Adrenal gland (tissue), 9 donors: ENCODE measurements at regions not wholly inside any gene's neighbourhood (a gene's known extent, or its start where the extent isn't known, plus 50 kb on each side); places are given as distances from the start of the nearest gene placed in this dataset.

Source experiments
- DNase-seq, 7 donors: peaks; one replicate each; pipeline ENCODE4 v3.0.0-alpha.2; 2019 to 2020
- H3K27ac ChIP-seq, 5 donors: fragments of 200-600 bp; sonication (generic) in 4 of 5; 1 replicate in 3 of 5; 2 replicates in 2 of 5; pipeline versions ENCODE4 v1.5.1 to v1.8.0; 2016 to 2020; ENCODE audit warnings: mild to moderate bottlenecking in 1 of 5
- H3K27me3 ChIP-seq: fragments of 200-600 bp; 2 replicates; pipeline ENCODE4 v1.8.0; 2021
- H3K36me3 ChIP-seq, 2 donors: fragments of 200-600 bp; replicated peaks in 1 of 2; 1 replicate in 1 of 2; 2 replicates in 1 of 2; pipeline versions ENCODE4 v1.5.1 to v1.8.0; 2018 to 2022
- H3K4me1 ChIP-seq, 2 donors: fragments of 200-600 bp; replicated peaks in 1 of 2; 1 replicate in 1 of 2; 2 replicates in 1 of 2; pipeline versions ENCODE4 v1.5.1 to v1.8.0; 2018 to 2021
- H3K4me3 ChIP-seq, 4 donors: fragments of 200-600 bp; sonication (generic) in 3 of 4; one replicate each; pipeline ENCODE4 v1.5.1; 2016 to 2018
- H3K9me3 ChIP-seq, 3 donors: fragments of 200-600 bp; sonication (generic) in 1 of 3; replicated peaks in 1 of 3; 1 replicate in 2 of 3; 2 replicates in 1 of 3; pipeline versions ENCODE4 v1.5.1 to v1.8.0; 2016 to 2021
- POLR2A ChIP-seq, 2 donors: fragments of 450-650 bp; IDR thresholded peaks; one replicate each; pipeline ENCODE4 v1.6.1; 2017; ENCODE audit warnings: antibody characterized with exemption in 2 of 2, mild to moderate bottlenecking in 2 of 2, moderate library complexity in 1 of 2
- WGBS, 4 donors: extraction: QIAGEN DNeasy Blood & Tissue Kit in 2 of 4; methylation state at CpG; one replicate each; pipeline versions ENCODE4 v1.1.5 to v1.1.7; 2013 to 2017; 5-methylcytosine and 5-hydroxymethylcytosine counted together
- intact Hi-C, 2 donors: fragments of 100-400 bp; cut with DNase I; formaldehyde crosslinking; loops; one replicate each; pipeline versions ENCODE4 v1.14.1 to v1.15.0; 2022 to 2023
- TF ChIP-seq, protein P1 (sequence below), 6 experiments: fragments of 450-650 bp in 4 of 6; fragments of 200-600 bp in 2 of 6; sonication (generic) in 1 of 6; IDR thresholded peaks; 1 replicate in 5 of 6; 2 replicates in 1 of 6; pipeline versions ENCODE4 v1.5.1 to v1.8.0; 2016 to 2021; ENCODE audit warnings: antibody characterized with exemption in 6 of 6, mild to moderate bottlenecking in 2 of 6, moderate library complexity in 1 of 6
- donor health status: healthy with polysubstance abuse.
- donor health status: Bipolar disorder and iron deficiency.
- donor health status: DM: yes; HTN: yes; CAD: no.
- donor health status: DM: no; HTN: no; CAD: no.
- donor health status: DM: no; HTN: no; CAD: no.

DNA sequence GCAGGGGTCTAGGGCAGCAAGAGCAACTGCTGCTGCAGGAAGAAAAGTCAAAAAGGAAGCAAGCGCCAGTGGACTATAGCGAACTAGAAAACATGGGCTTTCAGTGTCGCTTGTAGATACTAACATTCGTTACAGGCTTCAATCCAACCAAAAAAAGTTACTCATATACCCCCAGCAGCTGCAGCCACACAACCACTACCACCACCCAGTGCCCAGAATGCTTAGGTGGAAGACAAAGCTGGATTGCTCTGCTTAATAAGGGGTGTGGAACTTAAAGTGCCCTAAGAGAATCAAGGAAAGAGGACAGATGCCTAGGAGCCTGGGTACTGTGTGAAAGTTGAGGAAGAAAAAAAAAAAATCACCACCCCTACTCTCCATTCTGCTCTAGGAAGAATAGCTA, 203.6 kb downstream of the ELAVL2 start:
- no peak for DNase-seq
- Histone ChIP-seq H3K27me3 (no peaks in the 10 kb centered on the region), H3K27ac (no peak overlapping the region), H3K9me3 (no peaks in the 10 kb centered on the region), H3K4me1 (no peaks in the 10 kb centered on the region), H3K4me3 (no peak overlapping the region), H3K36me3 (no peaks in the 10 kb centered on the region)
- WGBS, 4 donors = 89 to 93% (median 90%) methylated on average over 4 of the region's 4 CpGs
- TF ChIP-seq, protein P1, sequence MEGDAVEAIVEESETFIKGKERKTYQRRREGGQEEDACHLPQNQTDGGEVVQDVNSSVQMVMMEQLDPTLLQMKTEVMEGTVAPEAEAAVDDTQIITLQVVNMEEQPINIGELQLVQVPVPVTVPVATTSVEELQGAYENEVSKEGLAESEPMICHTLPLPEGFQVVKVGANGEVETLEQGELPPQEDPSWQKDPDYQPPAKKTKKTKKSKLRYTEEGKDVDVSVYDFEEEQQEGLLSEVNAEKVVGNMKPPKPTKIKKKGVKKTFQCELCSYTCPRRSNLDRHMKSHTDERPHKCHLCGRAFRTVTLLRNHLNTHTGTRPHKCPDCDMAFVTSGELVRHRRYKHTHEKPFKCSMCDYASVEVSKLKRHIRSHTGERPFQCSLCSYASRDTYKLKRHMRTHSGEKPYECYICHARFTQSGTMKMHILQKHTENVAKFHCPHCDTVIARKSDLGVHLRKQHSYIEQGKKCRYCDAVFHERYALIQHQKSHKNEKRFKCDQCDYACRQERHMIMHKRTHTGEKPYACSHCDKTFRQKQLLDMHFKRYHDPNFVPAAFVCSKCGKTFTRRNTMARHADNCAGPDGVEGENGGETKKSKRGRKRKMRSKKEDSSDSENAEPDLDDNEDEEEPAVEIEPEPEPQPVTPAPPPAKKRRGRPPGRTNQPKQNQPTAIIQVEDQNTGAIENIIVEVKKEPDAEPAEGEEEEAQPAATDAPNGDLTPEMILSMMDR (IDR thresholded peaks at IDR 0.05) = no peak
- no peak for TF ChIP-seq POLR2A (IDR thresholded peaks at IDR 0.05)
- intact Hi-C loops = no loop called here

DNA sequence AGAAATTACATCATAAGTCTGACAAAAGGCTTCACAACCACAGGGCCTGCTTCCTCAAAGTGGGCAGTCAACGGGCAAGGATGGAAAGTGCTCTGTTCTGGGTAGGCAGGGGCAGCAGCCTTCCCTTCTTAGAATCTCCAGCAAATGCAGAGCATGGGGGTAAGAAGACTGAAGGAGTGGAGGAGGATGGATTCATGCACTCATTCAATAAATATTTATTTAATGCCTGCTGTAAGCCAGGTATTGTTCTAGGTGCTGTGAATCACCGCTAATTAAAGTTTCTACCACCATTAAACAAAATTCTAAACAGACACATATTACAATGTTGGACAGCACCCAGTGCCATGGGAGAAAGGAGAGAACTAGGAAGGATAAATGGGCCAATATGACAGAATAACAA, 195.6 kb downstream of the ELAVL2 start:
- WGBS, 4 donors = 77 to 89% (median 87%) methylated on average over 2 of the region's 2 CpGs
- no peak for TF ChIP-seq POLR2A (IDR thresholded peaks at IDR 0.05)
- TF ChIP-seq, protein P1 (IDR thresholded peaks at IDR 0.05) = no peak
- H3K4me3 ChIP-seq = no peak overlapping the region

DNA sequence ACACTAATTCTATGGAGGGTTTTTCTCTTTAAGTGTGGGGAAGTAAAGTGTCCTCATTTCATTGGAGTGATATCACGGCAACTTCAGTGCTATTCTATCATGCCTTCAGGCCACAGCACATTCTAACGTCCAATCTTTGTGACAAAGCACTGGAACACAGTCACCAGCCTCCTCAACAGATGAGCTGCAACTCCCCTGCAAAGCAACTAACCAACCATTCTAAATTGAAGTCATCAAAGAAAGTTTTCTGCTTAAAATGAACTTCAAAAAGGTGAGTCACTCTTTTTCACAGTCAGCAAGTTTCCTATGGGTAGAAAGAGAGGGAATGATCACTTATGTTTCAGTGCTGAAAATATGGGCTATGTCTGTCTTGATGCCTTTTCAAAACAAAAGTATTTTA, 190.8 kb downstream of the ELAVL2 start:
- 81 to 91% (median 84%) methylated on average over 2 of the region's 2 CpGs for WGBS, 4 donors
- DNase-seq = no peak
- Histone ChIP-seq H3K4me1 (no peaks in the 10 kb centered on the region), H3K27me3 (no peaks in the 10 kb centered on the region), H3K4me3 (no peak overlapping the region), H3K9me3 (no peaks in the 10 kb centered on the region), H3K36me3 (no peaks in the 10 kb centered on the region), H3K27ac (no peak overlapping the region)
- no peak for TF ChIP-seq POLR2A (IDR thresholded peaks at IDR 0.05)
- TF ChIP-seq, protein P1 (IDR thresholded peaks at IDR 0.05) = no peak
- intact Hi-C loops = no loop called here

More for the DNA sequence above, 195.6 kb downstream of the ELAVL2 start:
- no peaks in the 10 kb centered on the region for H3K27me3 ChIP-seq
- no peak for DNase-seq
- H3K4me1 ChIP-seq = no peaks in the 10 kb centered on the region
- intact Hi-C loops = no loop called here
- no peak overlapping the region for H3K27ac ChIP-seq
- no peaks in the 10 kb centered on the region for H3K9me3 ChIP-seq
- no peaks in the 10 kb centered on the region for H3K36me3 ChIP-seq

DNA sequence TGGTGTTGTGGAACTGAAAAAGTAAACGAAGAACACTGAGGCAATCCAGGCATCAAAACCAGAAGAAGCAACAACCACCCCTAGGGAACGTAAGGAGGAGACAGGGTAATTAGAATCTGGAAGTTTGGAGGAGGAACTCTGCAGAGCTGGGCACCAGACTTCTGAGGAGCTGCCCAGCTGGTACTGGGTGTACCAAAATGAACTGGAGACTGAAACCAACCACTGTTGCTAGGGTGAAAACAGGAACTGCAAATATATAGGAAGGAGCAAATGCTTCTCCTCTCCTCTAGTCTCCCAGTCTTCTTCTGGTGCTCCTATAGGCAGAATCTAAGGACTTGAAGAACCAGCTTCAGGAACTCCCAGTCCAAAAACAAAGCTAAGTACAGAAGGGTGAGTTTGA, 189.8 kb downstream of the ELAVL2 start:
- no peak for DNase-seq
- Histone ChIP-seq H3K36me3 (no peaks in the 10 kb centered on the region), H3K27ac (no peak overlapping the region), H3K4me3 (no peak overlapping the region), H3K27me3 (no peaks in the 10 kb centered on the region), H3K9me3 (no peaks in the 10 kb centered on the region), H3K4me1 (no peaks in the 10 kb centered on the region)
- TF ChIP-seq, protein P1 (IDR thresholded peaks at IDR 0.05) = no peak
- intact Hi-C loops = no loop called here
- 70 to 82% (median 78%) methylated on average over 2 of the region's 2 CpGs for WGBS, 4 donors
